Cerebellar nuclear complex (tissue), 1 donor: ENCODE measurements at regions not wholly inside any gene's neighbourhood (a gene's known extent, or its start where the extent isn't known, plus 50 kb on each side); places are given as distances from the start of the nearest gene placed in this dataset.

Source experiments
- DNase-seq, 2 experiments: peaks; one replicate each; lab custom pipeline; 2025; lab: John Stamatoyannopoulos, UW

GRCh38 chr5:164680812-164681520 is 1175.5 kb downstream of the MAT2B start:
- no peak for DNase-seq

DNA sequence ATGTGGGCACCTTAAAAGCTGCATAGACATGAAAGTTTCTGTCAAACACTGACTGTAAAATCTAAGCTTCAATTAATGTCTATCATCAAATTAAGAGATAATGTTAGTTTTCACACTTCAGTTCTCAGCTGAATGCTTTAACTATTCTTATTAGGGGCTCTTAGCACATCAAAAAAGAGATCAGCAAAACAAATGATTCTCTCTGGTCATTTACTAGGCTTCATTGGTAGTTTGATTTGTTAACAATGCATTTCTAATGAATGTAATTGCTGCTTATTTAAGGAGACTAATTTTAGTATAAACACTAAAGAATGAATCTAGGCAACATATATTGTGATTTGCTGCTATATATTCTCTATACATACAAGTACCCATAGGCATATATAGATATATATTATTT is 1182.0 kb downstream of the MAT2B start:
- DNase-seq: no peak

GRCh38 chr5:164688437-164688836 is 1183.0 kb downstream of the MAT2B start:
- DNase-seq: no peak

DNA sequence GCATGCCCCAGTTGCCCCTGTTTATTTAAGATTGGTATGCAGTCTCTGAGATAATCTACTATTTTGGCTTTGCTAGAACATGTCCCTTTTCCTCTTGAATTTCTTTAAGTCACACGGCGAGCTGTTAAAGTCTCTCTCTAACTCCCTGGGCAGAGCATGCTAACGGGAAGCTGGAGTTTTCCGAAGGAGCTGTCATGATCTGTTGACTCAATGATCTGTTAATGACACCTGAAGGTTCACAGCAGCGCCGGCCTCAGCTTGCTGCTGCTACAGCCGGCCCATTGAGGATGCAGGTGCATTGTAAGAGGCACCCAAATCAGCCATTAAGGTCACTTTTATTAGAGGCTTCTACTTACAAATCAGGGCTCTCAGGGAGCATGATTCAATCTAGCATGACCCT is 1203.4 kb downstream of the MAT2B start:
- no peak for DNase-seq

- no peak for DNase-seq
These were observed 1208.3 kb downstream of the MAT2B start for GRCh38 chr5:164713682-164714081.

DNA sequence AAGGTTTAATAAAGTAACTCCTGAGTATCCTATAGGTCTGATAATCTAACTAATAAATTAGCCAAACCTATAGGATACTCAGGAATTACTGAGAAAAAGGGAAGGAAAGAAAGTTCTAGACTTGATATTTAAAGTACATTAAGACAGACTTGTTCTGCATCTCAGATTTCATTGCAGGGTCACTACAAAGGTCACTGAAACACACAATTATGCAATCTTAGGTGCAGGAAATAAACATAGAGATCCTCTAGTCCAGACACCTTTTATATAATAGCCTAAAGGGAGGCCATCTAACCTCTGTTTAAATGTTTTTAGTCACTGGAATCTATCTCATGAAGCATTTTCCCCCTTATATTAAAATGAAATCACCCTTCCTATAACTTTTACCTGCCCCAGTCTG is 1215.7 kb downstream of the MAT2B start:
- DNase-seq: no peak

DNA sequence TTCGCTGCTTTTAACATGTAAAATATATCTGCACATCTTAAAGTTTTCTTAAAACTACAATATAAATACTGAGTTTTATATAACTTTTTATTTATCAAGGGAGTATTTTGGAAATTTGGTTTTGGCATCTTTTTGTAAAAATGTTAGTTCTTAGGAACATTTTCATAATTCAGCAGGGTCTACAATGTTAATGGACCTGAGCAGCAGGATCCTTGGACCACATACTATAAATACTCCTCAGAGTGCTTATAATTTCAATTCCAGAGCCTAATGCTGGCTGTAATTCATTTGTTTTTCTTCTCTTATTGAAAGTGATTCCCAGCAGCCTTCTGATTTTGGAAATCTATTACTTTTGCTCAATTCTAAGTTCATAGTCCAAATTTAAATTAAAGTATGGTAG is 1216.2 kb downstream of the MAT2B start:
- DNase-seq: no peak

DNA sequence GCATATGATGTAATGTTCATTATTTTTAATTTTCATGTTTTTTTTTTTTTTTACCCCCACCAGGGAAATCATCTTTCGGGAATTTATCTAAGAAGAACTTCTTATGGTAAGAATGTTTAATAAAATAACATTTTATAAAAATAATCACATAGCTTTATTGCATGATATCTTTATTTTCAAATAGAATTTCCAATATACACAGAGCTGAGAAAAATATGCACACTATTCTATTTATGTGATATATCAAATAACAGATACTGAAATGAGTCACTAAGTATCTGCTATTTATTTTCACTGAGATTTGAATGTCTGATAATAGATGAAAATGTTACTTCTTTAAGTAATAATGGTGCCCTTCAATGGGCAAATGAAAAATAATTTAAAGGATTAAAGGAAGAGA is 1217.3 kb downstream of the MAT2B start:
- DNase-seq: no peak

DNA sequence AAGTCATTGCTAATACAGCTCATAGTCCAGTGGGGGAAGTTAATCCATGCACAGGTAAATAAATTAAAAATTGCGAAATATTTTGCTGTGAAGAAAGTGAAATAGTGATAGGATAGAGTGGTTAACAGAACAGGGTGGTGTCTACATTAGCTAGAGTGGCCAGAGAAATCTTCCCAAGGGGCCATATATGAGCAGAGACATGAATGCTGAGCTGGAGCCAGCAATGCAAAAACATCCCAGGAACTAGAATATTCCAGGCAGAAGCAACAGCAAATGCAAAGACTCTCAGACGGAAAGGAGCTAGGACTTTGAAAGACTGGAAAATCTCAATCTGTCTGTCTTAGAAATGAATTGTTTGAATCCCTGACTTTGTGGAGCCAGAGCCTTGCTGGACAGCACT is 1221.6 kb downstream of the MAT2B start:
- no peak for DNase-seq

- no peak for DNase-seq
These were observed 1223.3 kb downstream of the MAT2B start for GRCh38 chr5:164728733-164729132.

DNA sequence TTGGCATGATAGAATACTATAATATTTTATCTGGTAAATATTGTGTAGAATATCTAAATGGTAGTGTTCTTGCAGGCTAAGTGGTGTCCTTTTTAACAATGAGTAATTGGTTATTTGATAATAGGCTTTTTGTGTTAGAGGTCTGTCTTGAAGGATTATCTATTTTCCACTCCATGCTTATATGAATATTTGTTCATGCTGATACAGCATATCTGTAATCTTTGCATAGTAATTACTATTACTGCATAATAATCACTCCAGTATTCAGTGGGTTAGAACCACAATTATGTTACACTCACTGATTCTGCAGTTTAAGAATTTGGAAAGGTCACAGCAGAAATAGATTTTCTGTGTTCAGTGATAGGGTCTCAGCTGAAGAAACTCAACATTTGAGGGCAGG is 1229.9 kb downstream of the MAT2B start:
- DNase-seq: no peak

GRCh38 chr5:164741376-164741775 is 1236.0 kb downstream of the MAT2B start:
- DNase-seq: no peak

DNA sequence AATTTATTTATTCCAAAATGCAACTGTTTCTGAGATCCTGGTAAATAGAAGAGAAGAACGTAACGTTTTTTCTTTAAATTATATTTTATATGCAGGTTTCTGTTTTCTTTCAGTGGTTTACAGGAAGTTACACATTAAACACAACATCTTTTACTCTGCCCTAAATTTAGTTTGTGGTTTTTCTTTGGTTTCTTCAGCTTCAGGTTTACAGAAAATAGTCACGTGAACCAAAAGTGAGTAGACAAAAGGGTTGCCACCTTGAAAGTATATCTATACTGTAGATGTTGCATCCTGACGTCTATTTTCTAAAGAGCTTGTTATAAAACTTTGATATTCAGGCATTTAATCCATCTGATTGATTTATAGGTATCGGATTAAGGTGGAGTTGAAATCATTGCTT is 1236.6 kb downstream of the MAT2B start:
- no peak for DNase-seq

GRCh38 chr5:164746723-164747122 is 1241.3 kb downstream of the MAT2B start:
- no peak for DNase-seq

DNA sequence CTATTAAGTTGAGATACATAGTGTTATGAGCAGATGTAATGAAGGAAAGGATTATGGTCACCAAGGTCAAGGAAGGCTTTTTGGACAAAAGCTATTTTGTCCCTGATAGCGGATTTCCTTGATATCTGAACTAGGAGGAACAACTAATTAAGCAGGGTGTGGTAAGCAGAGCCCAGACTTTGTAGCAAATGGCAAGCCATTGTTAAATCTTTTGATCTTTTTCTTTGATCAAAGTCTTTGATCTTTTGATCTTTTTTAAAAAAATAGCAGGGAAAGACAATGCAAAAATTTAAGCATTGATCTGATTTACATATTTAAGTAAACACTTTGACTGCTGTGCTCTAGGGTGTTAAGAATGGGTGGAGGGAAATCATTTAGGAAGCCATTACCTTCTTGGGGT is 1242.0 kb downstream of the MAT2B start:
- DNase-seq: no peak

DNA sequence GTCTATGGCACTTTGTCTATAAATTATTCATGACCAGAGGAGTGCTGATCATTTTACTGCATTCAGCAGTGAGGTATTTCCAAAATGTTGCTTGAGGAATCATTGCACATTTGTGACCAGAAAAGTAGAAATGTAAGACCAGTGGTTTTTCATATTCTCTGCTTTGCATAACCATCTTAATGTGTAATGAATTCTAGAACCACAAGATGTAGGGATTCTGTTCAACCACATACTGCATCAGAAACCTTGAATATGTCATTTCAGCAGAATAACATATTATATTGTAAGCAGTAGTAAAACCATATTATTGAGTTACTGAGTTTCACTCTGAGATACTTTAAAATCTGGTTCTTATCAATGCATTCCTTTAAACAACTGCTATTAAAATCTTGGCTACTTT is 1243.4 kb downstream of the MAT2B start:
- no peak for DNase-seq

GRCh38 chr5:164753434-164753833 is 1248.0 kb downstream of the MAT2B start:
- no peak for DNase-seq

GRCh38 chr5:164763206-164763605 is 1257.8 kb downstream of the MAT2B start:
- DNase-seq: no peak

DNA sequence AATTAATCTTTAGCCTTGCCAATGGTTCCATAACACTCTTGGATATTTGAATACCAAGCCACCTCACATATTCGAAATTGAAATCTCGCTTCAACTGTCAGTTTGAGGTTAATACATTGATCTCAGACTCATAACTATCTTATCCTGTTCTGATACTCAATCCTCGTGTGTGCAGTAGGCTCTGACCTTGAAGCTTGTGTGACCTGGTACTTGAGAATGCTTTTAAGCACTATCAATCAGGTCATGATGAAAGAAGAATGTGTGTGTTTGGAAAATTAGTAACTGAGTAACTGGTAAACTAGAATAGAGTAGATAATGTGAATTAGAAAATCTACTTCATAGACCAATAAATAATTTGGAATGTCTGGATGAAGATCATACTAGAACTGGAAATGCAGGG is 1266.7 kb downstream of the MAT2B start:
- no peak for DNase-seq

DNA sequence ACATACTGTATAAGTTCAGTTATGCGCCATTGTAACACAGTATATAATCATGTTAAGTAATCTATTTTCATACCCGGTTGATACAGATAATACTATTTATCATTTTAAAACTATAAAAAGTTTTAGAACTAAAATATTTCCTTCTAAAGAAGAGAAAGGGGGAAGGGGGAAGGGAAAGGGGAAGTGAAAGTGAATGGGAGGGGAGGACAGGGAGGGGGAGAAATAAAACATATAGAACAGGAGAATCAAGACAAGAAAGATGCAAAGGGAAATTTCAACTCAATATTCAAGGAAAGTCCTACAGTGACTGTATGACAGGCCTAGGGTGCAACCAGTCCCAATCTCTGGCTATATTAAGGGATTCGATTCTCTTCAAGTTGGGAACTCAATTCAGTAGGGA is 1278.8 kb downstream of the MAT2B start:
- DNase-seq: no peak

- DNase-seq: no peak
These were observed 1292.7 kb downstream of the MAT2B start for GRCh38 chr5:164798110-164798509.

- DNase-seq: no peak
These were observed 1294.0 kb downstream of the MAT2B start for GRCh38 chr5:164799391-164799790.

- no peak for DNase-seq
These were observed 1296.5 kb downstream of the MAT2B start for GRCh38 chr5:164801910-164802309.

- no peak for DNase-seq
These were observed 1304.4 kb downstream of the MAT2B start for GRCh38 chr5:164809821-164810220.

GRCh38 chr5:164818445-164818844 is 1313.0 kb downstream of the MAT2B start:
- DNase-seq: no peak
